IMR-90 (cell line): ENCODE measurements at regions not wholly inside any gene's neighbourhood (a gene's known extent, or its start where the extent isn't known, plus 50 kb on each side); places are given as distances from the start of the nearest gene placed in this dataset.
A peak's percentile ranks its signal among the peaks of the same experiment; 100 is the strongest.

Experiments
- ATAC-seq: fragments of 200-7000 bp; cut with Tn5 transposase; 2 replicates; pipeline ENCODE4 v1.9.1; 2020; ENCODE audit warnings: low read depth, mild to moderate bottlenecking, moderate library complexity
- BruUV-seq: library from RNA; stranded (reverse); fragments of 400-500 nt; replicated peaks from 2 replicates; lab custom pipeline; 2021; lab: Mats Ljungman, UMichigan
- CTCF ChIA-PET: fragments of 300-600 bp; formaldehyde crosslinking; extraction: SDS; loops from one replicate; lab custom pipeline; 2021; ENCODE audit warnings: antibody characterized with exemption; lab: Yijun Ruan, JAX
- POLR2A ChIA-PET: fragments of 300-600 bp; sonication (Branson Sonifier 250); formaldehyde crosslinking; loops from one replicate; lab custom pipeline; 2022; ENCODE audit warnings: antibody characterized with exemption; ENCODE audit not compliant: unreplicated experiment; lab: Charles Lee
- DNase-seq: peaks from one replicate; pipeline ENCODE4 v3.0.0; 2013
- H2AFZ ChIP-seq: replicated peaks from 2 replicates; pipeline ENCODE3; 2013; ENCODE audit warnings: low read length, mild to moderate bottlenecking; ENCODE audit not compliant: poor library complexity
- H2AK5ac ChIP-seq: 2 replicates; pipeline ENCODE4 v1.6.1; 2013; ENCODE audit warnings: low read depth, low read length, inconsistent platforms
- H2AK9ac ChIP-seq: replicated peaks from 2 replicates; pipeline ENCODE3; 2013; ENCODE audit warnings: mild to moderate bottlenecking, low read depth, low read length, moderate library complexity; ENCODE audit not compliant: poor library complexity
- H2BK120ac ChIP-seq: 2 replicates; pipeline ENCODE4 v1.6.1; 2013; ENCODE audit warnings: low read depth, low read length, inconsistent platforms
- H2BK15ac ChIP-seq: 3 replicates; pipeline ENCODE4 v1.6.1; 2013; ENCODE audit warnings: low read depth, low read length, inconsistent platforms
- H2BK20ac ChIP-seq: 2 replicates; pipeline ENCODE4 v1.6.1; 2013; ENCODE audit warnings: low read depth, mild to moderate bottlenecking, inconsistent platforms, low read length, moderate library complexity
- H2BK5ac ChIP-seq: 2 replicates; pipeline ENCODE4 v1.6.1; 2013; ENCODE audit warnings: mild to moderate bottlenecking, low read depth, low read length, inconsistent platforms; ENCODE audit not compliant: poor library complexity, severe bottlenecking
- H3K14ac ChIP-seq: replicated peaks from 2 replicates; pipeline ENCODE4 v1.6.1; 2013; ENCODE audit warnings: low read depth, low read length, inconsistent platforms
- H3K18ac ChIP-seq: 2 replicates; pipeline ENCODE4 v1.6.1; 2013; ENCODE audit warnings: low read depth, low read length, control low read depth
- H3K23ac ChIP-seq: 2 replicates; pipeline ENCODE4 v1.6.1; 2013; ENCODE audit warnings: low read depth, low read length, inconsistent platforms
- H3K27ac ChIP-seq: 2 replicates; pipeline ENCODE4 v1.5.1; 2013; ENCODE audit warnings: mild to moderate bottlenecking, control low read depth, low read length; ENCODE audit not compliant: insufficient read depth
- H3K27me3 ChIP-seq: 2 replicates; pipeline ENCODE4 v1.6.1; 2013; ENCODE audit warnings: low read length; ENCODE audit not compliant: control insufficient read depth, insufficient read depth
- H3K36me3 ChIP-seq: 2 replicates; pipeline ENCODE4 v1.6.1; 2013; ENCODE audit warnings: low read length, mixed read lengths; ENCODE audit not compliant: control insufficient read depth, insufficient read depth
- H3K4ac ChIP-seq: 2 replicates; pipeline ENCODE4 v1.6.1; 2013; ENCODE audit warnings: low read depth, low read length, inconsistent platforms
- H3K4me1 ChIP-seq: 2 replicates; pipeline ENCODE4 v1.6.1; 2013; ENCODE audit warnings: low read length, mixed read lengths; ENCODE audit not compliant: control insufficient read depth, insufficient read depth
- H3K4me2 ChIP-seq: 2 replicates; pipeline ENCODE4 v1.6.1; 2013; ENCODE audit warnings: low read depth, mild to moderate bottlenecking, control low read depth, low read length, moderate library complexity
- H3K4me3 ChIP-seq: 2 replicates; pipeline ENCODE4 v1.5.1; 2013; ENCODE audit warnings: low read depth, mild to moderate bottlenecking, control low read depth, low read length, moderate library complexity; ENCODE audit not compliant: insufficient read depth
- H3K56ac ChIP-seq: 2 replicates; pipeline ENCODE4 v1.6.1; 2013; ENCODE audit warnings: low read length, inconsistent platforms; ENCODE audit not compliant: insufficient read depth; ENCODE audit errors: extremely low read depth
- H3K79me1 ChIP-seq, 2 experiments: 2 replicates each; pipeline ENCODE4 v1.6.1; 2013; ENCODE audit warnings: low read length in 2 of 2, inconsistent platforms in 1 of 2, low read depth in 1 of 2
- H3K9ac ChIP-seq: 2 replicates; pipeline ENCODE4 v1.6.1; 2013; ENCODE audit warnings: low read depth, low read length, control low read depth
- H3K9me1 ChIP-seq: 2 replicates; pipeline ENCODE4 v1.6.1; 2013; ENCODE audit warnings: low read length, inconsistent platforms; ENCODE audit not compliant: insufficient read depth
- H3K9me3 ChIP-seq: 2 replicates; pipeline ENCODE4 v1.6.1; 2013; ENCODE audit warnings: low read length; ENCODE audit not compliant: control insufficient read depth, insufficient read depth
- H4K20me1 ChIP-seq: 2 replicates; pipeline ENCODE4 v1.6.1; 2013; ENCODE audit warnings: low read length, inconsistent platforms; ENCODE audit not compliant: insufficient read depth
- H4K5ac ChIP-seq: 2 replicates; pipeline ENCODE4 v1.6.1; 2013; ENCODE audit warnings: mild to moderate bottlenecking, low read depth, low read length, control low read depth
- H4K8ac ChIP-seq, 2 experiments: 2 replicates each; pipeline ENCODE4 v1.6.1; 2013; ENCODE audit warnings: low read depth in 2 of 2, low read length in 2 of 2, control low read depth in 1 of 2, inconsistent platforms in 1 of 2
- H4K91ac ChIP-seq: 2 replicates; pipeline ENCODE4 v1.6.1; 2013; ENCODE audit warnings: low read depth, low read length, inconsistent platforms; ENCODE audit not compliant: insufficient read depth
- BHLHE40 ChIP-seq: fragments of 150-350 bp; IDR thresholded peaks from 2 replicates; pipeline ENCODE4 v1.6.1; 2016; ENCODE audit warnings: mild to moderate bottlenecking, low read depth, low read length
- CEBPB ChIP-seq: IDR thresholded peaks from 2 replicates; pipeline ENCODE4 v1.6.1; 2012; ENCODE audit warnings: low read depth, low read length, improper control_type of control experiment
- CHD1 ChIP-seq: IDR thresholded peaks from 2 replicates; pipeline ENCODE4 v1.6.1; 2012; ENCODE audit warnings: low read depth, low read length, improper control_type of control experiment
- MAFK ChIP-seq: IDR thresholded peaks from 2 replicates; pipeline ENCODE4 v1.6.1; 2012; ENCODE audit warnings: low read depth, low read length, improper control_type of control experiment
- MAZ ChIP-seq: IDR thresholded peaks from 2 replicates; pipeline ENCODE4 v1.6.1; 2012; ENCODE audit warnings: low read depth, mild to moderate bottlenecking, low read length, improper control_type of control experiment, moderate library complexity, borderline replicate concordance
- MXI1 ChIP-seq: IDR thresholded peaks from 2 replicates; pipeline ENCODE4 v1.6.1; 2012; ENCODE audit warnings: low read depth, mild to moderate bottlenecking, low read length, moderate library complexity, borderline replicate concordance
- NFE2L2 ChIP-seq: fragments of 150-350 bp; IDR thresholded peaks from 2 replicates; pipeline ENCODE4 v1.6.1; 2016; ENCODE audit warnings: low read depth, mild to moderate bottlenecking, low read length
- RAD21 ChIP-seq: IDR thresholded peaks from 2 replicates; pipeline ENCODE4 v1.6.1; 2012; ENCODE audit warnings: low read length, improper control_type of control experiment
- RCOR1 ChIP-seq: IDR thresholded peaks from 2 replicates; pipeline ENCODE4 v1.6.1; 2012; ENCODE audit warnings: mild to moderate bottlenecking, low read length, improper control_type of control experiment; ENCODE audit not compliant: insufficient replicate concordance
- RFX5 ChIP-seq: IDR thresholded peaks from 2 replicates; pipeline ENCODE4 v1.8.0; 2012; ENCODE audit warnings: low read depth, mild to moderate bottlenecking, low read length, moderate library complexity
- WGBS, 2 experiments: methylation state at CpG; one replicate each; pipeline versions ENCODE4 v1.1.5 to v1.1.7; 2013; ENCODE audit warnings: missing lambda C conversion rate in 2 of 2; ENCODE audit not compliant: insufficient read length in 1 of 2; ENCODE audit errors: extremely low coverage in 2 of 2; 5-methylcytosine and 5-hydroxymethylcytosine counted together
- dilution Hi-C: fragments of 300-500 bp; cut with HindIII; formaldehyde crosslinking; loops from one replicate; pipeline ENCODE4 v1.14.3; 2018; ENCODE audit warnings: low sequenced_read_pairs; ENCODE audit not compliant: unreplicated experiment
- in situ Hi-C: fragments of 300-500 bp; cut with MboI; formaldehyde crosslinking; loops from 3 replicates; pipeline ENCODE4 v1.14.3; 2019; ENCODE audit warnings: low sequenced_read_pairs, inconsistent platforms, mixed read lengths
- intact Hi-C: fragments of 100-400 bp; cut with micrococcal nuclease; formaldehyde crosslinking; loops from 2 replicates; pipeline ENCODE4 v1.10.0; 2022
- TF ChIP-seq, protein P1 (sequence below): conservative IDR thresholded peaks from 2 replicates; pipeline ENCODE4 v1.5.1; 2012; ENCODE audit warnings: mild to moderate bottlenecking, low read depth, low read length, improper control_type of control experiment
- TF ChIP-seq, protein P2 (sequence below): fragments of 150-350 bp; IDR thresholded peaks from 2 replicates; pipeline ENCODE4 v1.6.1; 2017; ENCODE audit warnings: mild to moderate bottlenecking, antibody characterized with exemption, low read length, low read depth
- TF ChIP-seq, protein P3 (sequence below): fragments of 150-350 bp; IDR thresholded peaks from 2 replicates; pipeline ENCODE4 v1.6.1; 2016; ENCODE audit warnings: low read depth, mild to moderate bottlenecking, low read length, moderate library complexity, borderline replicate concordance

DNA sequence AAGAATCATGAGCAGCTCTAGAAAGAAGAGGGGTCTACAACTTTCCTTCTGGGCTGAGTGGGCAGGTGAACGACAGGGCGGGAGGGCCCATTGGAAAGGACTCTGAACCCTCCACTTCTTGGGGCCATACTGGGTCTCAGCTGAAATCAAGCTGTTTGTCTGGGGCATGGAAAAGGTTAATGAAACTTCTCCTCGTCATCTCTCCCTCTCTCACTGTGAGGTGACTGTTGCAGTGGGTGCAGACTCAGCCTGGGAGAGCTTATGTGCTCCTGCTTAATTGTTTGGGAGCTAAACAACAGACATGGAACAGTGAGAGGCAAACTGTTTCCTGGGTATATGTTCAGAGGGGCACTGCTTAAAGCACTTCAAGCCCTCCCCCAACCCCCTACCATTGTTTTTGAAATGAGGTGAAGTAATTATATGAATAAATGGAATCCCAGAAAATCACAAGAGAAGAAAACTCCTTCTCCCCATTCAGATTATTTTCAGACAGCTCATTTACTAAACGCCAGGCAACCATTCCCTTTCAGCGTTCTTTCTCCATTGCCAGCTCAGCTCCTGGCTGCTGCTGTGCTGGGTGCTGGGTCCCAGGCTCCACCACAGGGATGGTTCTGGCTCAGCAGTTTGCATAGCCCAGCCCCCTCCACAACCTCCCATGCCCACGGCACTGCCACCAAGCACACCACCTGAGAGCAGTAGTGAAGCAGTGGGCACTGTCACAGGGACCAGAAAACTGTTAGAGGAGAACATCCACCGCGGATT, 444.9 kb upstream of the TBL1XR1 start:
- H3K4me2 ChIP-seq: no peak overlapping the region
- no peaks in the 10 kb centered on the region for H3K27me3 ChIP-seq
- H3K79me1 ChIP-seq: no peaks in the 10 kb centered on the region
- no peak overlapping the region for H4K8ac ChIP-seq
- no peaks in the 10 kb centered on the region for H3K36me3 ChIP-seq
- H3K4ac ChIP-seq: peak overlapping the region; percentile 8; the same call in 1 of the 2 replicates
- H3K4me3 ChIP-seq: no peak overlapping the region
- H3K27ac ChIP-seq: no peak overlapping the region
- POLR2A ChIA-PET: no interaction called here
- H2BK15ac ChIP-seq: no peak overlapping the region
- H4K91ac ChIP-seq: no peak overlapping the region
- no peak overlapping the region for H2BK120ac ChIP-seq
- no peaks in the 10 kb centered on the region for H4K20me1 ChIP-seq
- no peaks in the 10 kb centered on the region for H3K9me3 ChIP-seq
- dilution Hi-C loops: no loop called here
- no TSS peak for BruUV-seq
- H2AK5ac ChIP-seq: no peak overlapping the region
- CTCF ChIA-PET: interaction anchor here (0.6 to 1.0 kb wide), 2 partner anchors 9 to 638 kb away, joined by 3 to 5 read pairs; no protein-coding TSS in a partner anchor
- H3K14ac ChIP-seq: no peak overlapping the region
- WGBS, 2 experiments: no CpG with 5 or more reads among the region's 8 CpGs
- no peaks in the 10 kb centered on the region for H3K4me1 ChIP-seq
- no peak overlapping the region for H3K23ac ChIP-seq
- H2AK9ac ChIP-seq: no peak overlapping the region
- in situ Hi-C loops: no loop called here
- intact Hi-C loops: no loop called here
- no peak overlapping the region for H2BK20ac ChIP-seq
- peak overlapping the region; percentile 53; the same call in 1 of the 2 replicates for H4K5ac ChIP-seq
- no peak overlapping the region for H3K18ac ChIP-seq
- TF ChIP-seq, protein P1, sequence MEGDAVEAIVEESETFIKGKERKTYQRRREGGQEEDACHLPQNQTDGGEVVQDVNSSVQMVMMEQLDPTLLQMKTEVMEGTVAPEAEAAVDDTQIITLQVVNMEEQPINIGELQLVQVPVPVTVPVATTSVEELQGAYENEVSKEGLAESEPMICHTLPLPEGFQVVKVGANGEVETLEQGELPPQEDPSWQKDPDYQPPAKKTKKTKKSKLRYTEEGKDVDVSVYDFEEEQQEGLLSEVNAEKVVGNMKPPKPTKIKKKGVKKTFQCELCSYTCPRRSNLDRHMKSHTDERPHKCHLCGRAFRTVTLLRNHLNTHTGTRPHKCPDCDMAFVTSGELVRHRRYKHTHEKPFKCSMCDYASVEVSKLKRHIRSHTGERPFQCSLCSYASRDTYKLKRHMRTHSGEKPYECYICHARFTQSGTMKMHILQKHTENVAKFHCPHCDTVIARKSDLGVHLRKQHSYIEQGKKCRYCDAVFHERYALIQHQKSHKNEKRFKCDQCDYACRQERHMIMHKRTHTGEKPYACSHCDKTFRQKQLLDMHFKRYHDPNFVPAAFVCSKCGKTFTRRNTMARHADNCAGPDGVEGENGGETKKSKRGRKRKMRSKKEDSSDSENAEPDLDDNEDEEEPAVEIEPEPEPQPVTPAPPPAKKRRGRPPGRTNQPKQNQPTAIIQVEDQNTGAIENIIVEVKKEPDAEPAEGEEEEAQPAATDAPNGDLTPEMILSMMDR: no peak
- TF ChIP-seq NFE2L2 (no peak), RCOR1 (no peak), MXI1 (no peak), MAFK (no peak), RFX5 (no peak), CEBPB (no peak), BHLHE40 (no peak), MAZ (no peak), RAD21 (no peak), CHD1 (no peak)
- TF ChIP-seq, protein P2, sequence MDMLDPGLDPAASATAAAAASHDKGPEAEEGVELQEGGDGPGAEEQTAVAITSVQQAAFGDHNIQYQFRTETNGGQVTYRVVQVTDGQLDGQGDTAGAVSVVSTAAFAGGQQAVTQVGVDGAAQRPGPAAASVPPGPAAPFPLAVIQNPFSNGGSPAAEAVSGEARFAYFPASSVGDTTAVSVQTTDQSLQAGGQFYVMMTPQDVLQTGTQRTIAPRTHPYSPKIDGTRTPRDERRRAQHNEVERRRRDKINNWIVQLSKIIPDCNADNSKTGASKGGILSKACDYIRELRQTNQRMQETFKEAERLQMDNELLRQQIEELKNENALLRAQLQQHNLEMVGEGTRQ: no peak
- TF ChIP-seq, protein P3, sequence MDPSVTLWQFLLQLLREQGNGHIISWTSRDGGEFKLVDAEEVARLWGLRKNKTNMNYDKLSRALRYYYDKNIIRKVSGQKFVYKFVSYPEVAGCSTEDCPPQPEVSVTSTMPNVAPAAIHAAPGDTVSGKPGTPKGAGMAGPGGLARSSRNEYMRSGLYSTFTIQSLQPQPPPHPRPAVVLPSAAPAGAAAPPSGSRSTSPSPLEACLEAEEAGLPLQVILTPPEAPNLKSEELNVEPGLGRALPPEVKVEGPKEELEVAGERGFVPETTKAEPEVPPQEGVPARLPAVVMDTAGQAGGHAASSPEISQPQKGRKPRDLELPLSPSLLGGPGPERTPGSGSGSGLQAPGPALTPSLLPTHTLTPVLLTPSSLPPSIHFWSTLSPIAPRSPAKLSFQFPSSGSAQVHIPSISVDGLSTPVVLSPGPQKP: no peak
- H3K56ac ChIP-seq: no peak overlapping the region
- peak overlapping the region; percentile 73 for H2AFZ ChIP-seq
- no peak overlapping the region for H2BK5ac ChIP-seq
- DNase-seq (no peak), ATAC-seq (no peak)
- no peaks in the 10 kb centered on the region for H3K9me1 ChIP-seq
- no peak overlapping the region for H3K9ac ChIP-seq
